GM03348 (cell line): ENCODE measurements at regions not wholly inside any gene's neighbourhood (a gene's known extent, or its start where the extent isn't known, plus 50 kb on each side); places are given as distances from the start of the nearest gene placed in this dataset.

ENCODE experiments used
- DNase-seq: peaks from one replicate; pipeline ENCODE4 v3.0.0; 2012; ENCODE audit warnings: low spot score

DNA sequence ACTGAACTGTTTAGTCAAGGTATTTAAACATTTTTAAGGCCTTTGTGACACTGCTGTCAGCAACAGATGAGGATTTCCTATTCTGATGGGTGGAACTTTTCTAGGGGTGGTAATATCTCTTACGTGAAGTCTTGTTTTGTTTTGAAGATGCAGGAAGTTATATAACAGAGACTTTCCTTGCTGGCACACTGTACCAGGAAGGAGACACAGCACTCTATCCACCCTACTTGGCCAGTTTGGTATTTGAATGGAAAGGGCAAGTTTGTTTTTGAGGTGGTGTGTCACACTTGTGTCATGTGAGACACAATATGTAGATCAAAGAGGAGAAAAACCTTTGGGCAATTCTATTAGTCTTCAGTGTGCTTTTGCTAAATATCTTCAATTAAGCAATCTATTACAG is 51.6 kb upstream of the SRP54 start:
- no peak for DNase-seq

DNA sequence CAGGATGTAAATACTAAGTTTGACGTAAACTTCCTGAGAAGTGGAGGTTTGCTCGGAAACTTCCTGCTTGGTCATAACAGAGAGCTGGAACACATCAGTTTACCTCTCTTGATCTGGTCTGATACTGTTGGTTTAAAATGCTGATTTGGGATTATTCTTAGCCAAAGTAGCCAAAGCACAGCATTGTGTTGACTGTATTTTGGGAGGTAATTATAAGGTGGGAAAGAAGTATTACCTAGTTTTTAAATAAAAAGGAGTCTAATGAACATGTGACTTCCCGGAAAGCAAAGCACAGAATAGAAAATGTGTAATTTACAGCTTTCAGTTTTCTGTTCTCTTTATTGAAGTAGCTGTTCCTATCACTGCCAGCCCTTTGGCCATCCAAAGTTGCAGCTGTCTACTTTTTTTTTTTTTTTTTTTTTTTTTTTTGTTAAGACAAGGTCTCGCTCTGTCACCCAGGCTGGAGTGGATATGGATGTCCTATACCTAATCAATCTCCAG is 52.2 kb upstream of the SRP54 start:
- no peak for DNase-seq

DNA sequence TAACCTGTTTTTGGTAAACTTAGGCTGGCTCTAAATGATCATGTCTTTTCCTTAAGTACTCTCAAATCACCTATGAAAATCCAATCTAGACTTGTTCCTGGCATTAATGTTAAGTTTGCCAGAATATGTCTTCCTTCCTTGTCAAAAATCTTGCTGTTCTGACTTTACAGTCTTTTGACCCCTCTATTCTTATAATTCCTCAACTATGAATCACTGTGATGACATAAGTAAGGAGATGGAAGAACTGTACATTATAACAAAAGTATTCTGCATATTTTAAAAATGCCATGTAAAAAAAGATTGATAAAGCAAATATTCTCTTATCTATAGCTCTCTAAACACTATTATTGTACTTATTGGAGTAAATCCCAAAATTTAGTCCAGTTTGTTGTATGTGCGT is 51.4 kb upstream of the BAZ1A start:
- DNase-seq: peak; percentile 19
